A549 (cell line): ENCODE measurements at regions not wholly inside any gene's neighbourhood (a gene's known extent, or its start where the extent isn't known, plus 50 kb on each side); places are given as distances from the start of the nearest gene placed in this dataset.

ENCODE experiments used
- ATAC-seq, 2 experiments: fragments of 200-7000 bp in 1 of 2; fragments of >200 bp in 1 of 2; cut with Nextera tagmentation in 1 of 2; cut with Tn5 transposase in 1 of 2; 3 replicates each; pipeline versions ENCODE4 v1.8.0 to v1.9.1; 2018 to 2020; ENCODE audit warnings: mild to moderate bottlenecking in 1 of 2, moderate library complexity in 1 of 2
- CTCF ChIA-PET: fragments of 300-600 bp; sonication (Branson Sonifier 250); formaldehyde crosslinking; extraction: SDS; loops from one replicate; lab custom pipeline; 2021; ENCODE audit warnings: antibody characterized with exemption, inconsistent platforms; lab: Yijun Ruan, JAX
- POLR2A ChIA-PET: fragments of 350-600 bp; formaldehyde crosslinking; extraction: SDS; loops from one replicate; lab custom pipeline; 2021; ENCODE audit warnings: antibody characterized with exemption, inconsistent platforms; lab: Yijun Ruan, JAX
- DNase-seq, 2 experiments: peaks; one replicate each; pipeline versions ENCODE4 v3.0.0 to v3.0.0-alpha.2; 2011 to 2016; ENCODE audit warnings: low read depth in 1 of 2, low spot score in 1 of 2
- FAIRE-seq: peaks from 2 replicates; lab custom pipeline; 2011; peaks lifted over from hg19 to GRCh38; lab: Jason Lieb, UNC
- H3K27ac ChIP-seq, 2 experiments: fragments of >200 bp; sonication (Bioruptor Twin); formaldehyde crosslinking; 3 replicates each; pipeline ENCODE4 v1.5.1; 2016 to 2017
- H3K4me1 ChIP-seq: fragments of >200 bp; sonication (Bioruptor Twin); formaldehyde crosslinking; 3 replicates; pipeline ENCODE4 v1.6.1; 2016
- H3K4me2 ChIP-seq: fragments of >200 bp; sonication (Bioruptor Twin); formaldehyde crosslinking; 3 replicates; pipeline ENCODE4 v1.6.1; 2016
- H3K4me3 ChIP-seq: fragments of >200 bp; sonication (Bioruptor Twin); formaldehyde crosslinking; 3 replicates; pipeline ENCODE4 v1.5.1; 2016
- H3K9me3 ChIP-seq: fragments of >200 bp; sonication (Bioruptor Twin); formaldehyde crosslinking; 3 replicates; pipeline ENCODE4 v1.6.1; 2016
- CBX2 ChIP-seq: fragments of 200-600 bp; sonication (generic); IDR thresholded peaks from 2 replicates; pipeline ENCODE4 v1.6.1; 2016; ENCODE audit warnings: low read depth, mild to moderate bottlenecking, borderline replicate concordance
- CHD2 ChIP-seq: fragments of 150-350 bp; IDR thresholded peaks from 2 replicates; pipeline ENCODE4 v1.6.1; 2014; ENCODE audit warnings: low read length; ENCODE audit not compliant: partially characterized antibody
- EHF ChIP-seq: fragments of 250-450 bp; sonication (Bioruptor Pico); IDR thresholded peaks from 2 replicates; pipeline ENCODE4 v1.5.0; 2020; ENCODE audit warnings: mild to moderate bottlenecking
- EHMT2 ChIP-seq: fragments of 200-600 bp; sonication (generic); IDR thresholded peaks from 2 replicates; pipeline ENCODE4 v1.6.1; 2016; ENCODE audit warnings: antibody characterized with exemption, low read depth, mild to moderate bottlenecking, moderate library complexity
- FOSL2 ChIP-seq, 2 experiments: fragments of 450-650 bp in 1 of 2; fragments of >200 bp in 1 of 2; sonication (Bioruptor Twin) in 1 of 2; formaldehyde crosslinking; IDR thresholded peaks; 2 replicates each; pipeline versions ENCODE4 v1.5.0 to v1.6.1; 2016 to 2020; ENCODE audit warnings: mild to moderate bottlenecking in 1 of 2, moderate library complexity in 1 of 2
- HOXA7 ChIP-seq: fragments of 250-450 bp; sonication (Bioruptor Pico); IDR thresholded peaks from 2 replicates; pipeline ENCODE4 v1.5.0; 2020; ENCODE audit warnings: mild to moderate bottlenecking, moderate library complexity
- HOXB5 ChIP-seq: fragments of 250-450 bp; sonication (Bioruptor Pico); IDR thresholded peaks from 2 replicates; pipeline ENCODE4 v1.5.0; 2020; ENCODE audit warnings: mild to moderate bottlenecking, moderate library complexity
- JUN ChIP-seq, 2 experiments: fragments of >200 bp; sonication (Bioruptor Twin); formaldehyde crosslinking; IDR thresholded peaks; 2 replicates in 1 of 2; 3 replicates in 1 of 2; pipeline ENCODE4 v1.6.1; 2016 to 2017
- KDM1A ChIP-seq: fragments of 200-600 bp; sonication (generic); IDR thresholded peaks from 2 replicates; pipeline ENCODE4 v1.6.1; 2016; ENCODE audit warnings: low read depth, mild to moderate bottlenecking
- MAFK ChIP-seq: fragments of 450-650 bp; IDR thresholded peaks from 2 replicates; pipeline ENCODE4 v1.6.1; 2014; ENCODE audit not compliant: partially characterized antibody
- MAZ ChIP-seq: fragments of 150-350 bp; IDR thresholded peaks from 2 replicates; pipeline ENCODE4 v1.6.1; 2014; ENCODE audit warnings: antibody characterized with exemption, low read depth, low read length, borderline replicate concordance
- MYC ChIP-seq: IDR thresholded peaks from 2 replicates; pipeline ENCODE4 v1.6.1; 2012; ENCODE audit warnings: mild to moderate bottlenecking, inconsistent platforms, low read length, improper control_type of control experiment, borderline replicate concordance
- NPAS2 ChIP-seq: fragments of 250-450 bp; sonication (Bioruptor Pico); IDR thresholded peaks from 2 replicates; pipeline ENCODE4 v1.8.0; 2022; ENCODE audit warnings: mild to moderate bottlenecking, moderate library complexity, borderline replicate concordance
- NR3C1 ChIP-seq: fragments of >200 bp; sonication (Bioruptor Twin); formaldehyde crosslinking; IDR thresholded peaks from 3 replicates; pipeline ENCODE4 v1.6.1; 2017
- POLR2AphosphoS2 ChIP-seq: conservative IDR thresholded peaks from 2 replicates; pipeline ENCODE4 v1.6.1; 2012; ENCODE audit warnings: low read length, improper control_type of control experiment, inconsistent platforms
- RAD21 ChIP-seq, 2 experiments: fragments of >200 bp in 1 of 2; sonication (Bioruptor Twin) in 1 of 2; formaldehyde crosslinking in 1 of 2; IDR thresholded peaks in 1 of 2; conservative IDR thresholded peaks in 1 of 2; 2 replicates in 1 of 2; 3 replicates in 1 of 2; pipeline ENCODE4 v1.6.1; 2012 to 2018; ENCODE audit warnings: inconsistent platforms in 1 of 2
- RCOR1 ChIP-seq: fragments of 150-350 bp; IDR thresholded peaks from 2 replicates; pipeline ENCODE4 v1.6.1; 2014; ENCODE audit warnings: antibody characterized with exemption, low read length, low read depth
- RNF2 ChIP-seq: fragments of 200-600 bp; sonication (generic); IDR thresholded peaks from 2 replicates; pipeline ENCODE4 v1.6.1; 2016; ENCODE audit warnings: low read depth, mild to moderate bottlenecking, antibody characterized with exemption, moderate library complexity, borderline replicate concordance
- SREBF2 ChIP-seq: fragments of 450-650 bp; IDR thresholded peaks from 2 replicates; pipeline ENCODE4 v1.6.1; 2014; ENCODE audit warnings: mild to moderate bottlenecking, moderate library complexity
- TFCP2L1 ChIP-seq: fragments of 250-450 bp; sonication (Bioruptor Pico); IDR thresholded peaks from 2 replicates; pipeline ENCODE4 v1.5.0; 2021; ENCODE audit warnings: mild to moderate bottlenecking
- TP53 ChIP-seq: fragments of 250-450 bp; sonication (Bioruptor Pico); IDR thresholded peaks from 2 replicates; pipeline ENCODE4 v1.5.0; 2021; ENCODE audit warnings: mild to moderate bottlenecking, moderate library complexity
- WGBS: methylation state at CpG from one replicate; pipeline ENCODE4 v1.1.6; 2017; ENCODE audit errors: missing lambda C conversion rate; 5-methylcytosine and 5-hydroxymethylcytosine counted together
- TF ChIP-seq, protein P1 (sequence below): fragments of 150-350 bp; IDR thresholded peaks from 2 replicates; pipeline ENCODE4 v1.6.1; 2014; ENCODE audit warnings: low read depth, mild to moderate bottlenecking, low read length
- TF ChIP-seq, protein P2 (sequence below): IDR thresholded peaks from 2 replicates; pipeline ENCODE4 v1.6.1; 2012
- TF ChIP-seq, protein P3 (sequence below): fragments of >200 bp; sonication (Bioruptor Twin); formaldehyde crosslinking; IDR thresholded peaks from 3 replicates; pipeline ENCODE4 v1.6.1; 2016

DNA sequence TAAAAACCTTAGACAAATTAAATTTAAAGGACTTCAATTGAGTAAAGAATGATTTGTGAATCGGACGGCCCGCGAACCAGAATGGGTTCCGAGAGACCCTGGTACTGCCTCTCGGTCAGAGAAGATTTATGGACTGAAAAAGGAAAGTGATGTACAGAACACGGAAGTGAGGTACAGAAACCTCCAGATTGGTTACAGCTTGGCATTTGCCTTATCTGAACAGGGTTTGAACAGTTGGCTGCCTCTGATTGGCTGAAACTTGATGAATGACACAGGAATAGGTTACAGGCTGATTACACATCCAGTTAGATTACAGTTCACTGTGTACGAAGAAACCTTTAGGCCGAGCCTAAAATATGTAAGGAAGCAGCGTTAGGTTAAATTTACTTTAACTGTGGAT is 156.5 kb upstream of the EGFLAM start:
- POLR2A ChIA-PET: no interaction called here
- ATAC-seq: no peak
- Histone ChIP-seq H3K4me2 (no peak overlapping the region), H3K27ac (no peak overlapping the region), H3K9me3 (no peaks in the 10 kb centered on the region), H3K4me1 (no peaks in the 10 kb centered on the region), H3K4me3 (no peak overlapping the region)
- no peak for TF ChIP-seq HOXA7
- TF ChIP-seq CBX2: no peak
- TF ChIP-seq CHD2: no peak
- no peak for TF ChIP-seq KDM1A
- TF ChIP-seq TFCP2L1 (CRISPR knock-in tag): no peak
- no peak for TF ChIP-seq RAD21 (conservative IDR thresholded peaks at IDR 0.05 in 1 of 2, IDR thresholded peaks at IDR 0.05 in 1 of 2)
- no peak for TF ChIP-seq NPAS2 (CRISPR knock-in tag)
- TF ChIP-seq HOXB5 (CRISPR knock-in tag): no peak
- no peak for TF ChIP-seq EHF
- TF ChIP-seq FOSL2 (IDR thresholded peaks at IDR 0.05): no peak
- TF ChIP-seq FOSL2 (CRISPR knock-in tag; IDR thresholded peaks at IDR 0.05): no peak
- no peak for TF ChIP-seq JUN (IDR thresholded peaks at IDR 0.05)
- TF ChIP-seq MAZ: no peak
- no peak for TF ChIP-seq MAFK
- no peak for TF ChIP-seq EHMT2
- TF ChIP-seq, protein P1, sequence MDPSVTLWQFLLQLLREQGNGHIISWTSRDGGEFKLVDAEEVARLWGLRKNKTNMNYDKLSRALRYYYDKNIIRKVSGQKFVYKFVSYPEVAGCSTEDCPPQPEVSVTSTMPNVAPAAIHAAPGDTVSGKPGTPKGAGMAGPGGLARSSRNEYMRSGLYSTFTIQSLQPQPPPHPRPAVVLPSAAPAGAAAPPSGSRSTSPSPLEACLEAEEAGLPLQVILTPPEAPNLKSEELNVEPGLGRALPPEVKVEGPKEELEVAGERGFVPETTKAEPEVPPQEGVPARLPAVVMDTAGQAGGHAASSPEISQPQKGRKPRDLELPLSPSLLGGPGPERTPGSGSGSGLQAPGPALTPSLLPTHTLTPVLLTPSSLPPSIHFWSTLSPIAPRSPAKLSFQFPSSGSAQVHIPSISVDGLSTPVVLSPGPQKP: no peak
- TF ChIP-seq SREBF2: no peak
- DNase-seq: no peak
- CTCF ChIA-PET: no interaction called here
- WGBS: 79% methylated on average over 10 of the region's 10 CpGs
- FAIRE-seq: no peak

DNA sequence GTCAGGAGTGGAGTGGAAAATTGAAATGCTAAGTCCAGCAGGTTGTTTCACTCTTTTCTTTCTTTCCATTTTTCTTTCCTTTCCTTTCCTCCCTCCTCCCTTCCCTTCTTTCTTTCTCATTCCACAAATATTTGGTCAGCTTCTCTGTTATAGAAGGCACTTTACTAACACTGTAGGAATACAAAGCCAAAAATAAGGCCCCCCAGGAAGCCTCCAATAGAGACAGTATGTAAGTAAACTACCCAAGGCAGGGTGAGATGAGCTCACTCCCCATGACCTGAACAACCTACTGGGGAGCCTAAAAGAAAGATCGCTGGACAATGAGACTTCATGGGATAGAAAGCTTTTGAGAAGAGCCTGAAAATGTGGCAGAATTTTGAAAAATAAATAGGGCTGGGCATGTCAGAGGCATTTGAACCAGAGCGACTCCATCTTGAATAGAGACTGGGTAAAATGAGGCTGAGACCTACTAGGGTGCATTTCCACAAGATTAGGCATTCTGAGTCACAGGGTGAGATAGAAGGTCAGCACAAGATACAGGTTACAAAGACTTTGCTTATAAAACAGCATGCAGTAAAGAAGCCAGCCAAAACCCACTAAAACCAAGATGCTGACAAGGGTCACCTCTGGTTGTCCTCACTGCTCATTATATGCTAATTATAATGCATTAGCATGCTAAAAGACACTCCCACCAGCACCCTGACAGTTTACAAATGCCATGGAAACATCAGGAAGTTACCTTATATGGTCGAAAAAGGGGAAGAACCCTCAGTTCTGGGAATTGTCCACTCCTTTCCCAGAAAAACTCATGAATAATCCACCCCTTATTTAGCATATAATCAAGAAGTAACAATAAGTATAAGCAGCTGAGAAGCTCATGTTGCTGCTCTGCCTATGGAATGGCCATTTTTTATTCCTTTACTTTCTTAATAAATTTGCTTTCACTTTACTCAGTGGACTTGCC is 158.9 kb upstream of the EGFLAM start:
- FAIRE-seq (no peak), ATAC-seq (no peak)
- H3K4me3 ChIP-seq: no peak overlapping the region
- CTCF ChIA-PET: no interaction called here
- TF ChIP-seq MYC: no peak
- TF ChIP-seq, protein P1: no peak
- TF ChIP-seq NR3C1: no peak
- no peak for TF ChIP-seq JUN (IDR thresholded peaks at IDR 0.05)
- TF ChIP-seq CHD2: no peak
- TF ChIP-seq RNF2: no peak
- TF ChIP-seq RCOR1: no peak
- no peak for TF ChIP-seq TP53 (CRISPR knock-in tag)
- TF ChIP-seq POLR2AphosphoS2: no peak
- no peak for TF ChIP-seq MAFK
- TF ChIP-seq FOSL2 (IDR thresholded peaks at IDR 0.05): no peak
- TF ChIP-seq FOSL2 (CRISPR knock-in tag; IDR thresholded peaks at IDR 0.05): no peak
- TF ChIP-seq KDM1A: no peak
- no peak for TF ChIP-seq NPAS2 (CRISPR knock-in tag)
- no peak for TF ChIP-seq HOXA7
- TF ChIP-seq, protein P2, sequence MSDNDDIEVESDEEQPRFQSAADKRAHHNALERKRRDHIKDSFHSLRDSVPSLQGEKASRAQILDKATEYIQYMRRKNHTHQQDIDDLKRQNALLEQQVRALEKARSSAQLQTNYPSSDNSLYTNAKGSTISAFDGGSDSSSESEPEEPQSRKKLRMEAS: no peak
- TF ChIP-seq, protein P3, sequence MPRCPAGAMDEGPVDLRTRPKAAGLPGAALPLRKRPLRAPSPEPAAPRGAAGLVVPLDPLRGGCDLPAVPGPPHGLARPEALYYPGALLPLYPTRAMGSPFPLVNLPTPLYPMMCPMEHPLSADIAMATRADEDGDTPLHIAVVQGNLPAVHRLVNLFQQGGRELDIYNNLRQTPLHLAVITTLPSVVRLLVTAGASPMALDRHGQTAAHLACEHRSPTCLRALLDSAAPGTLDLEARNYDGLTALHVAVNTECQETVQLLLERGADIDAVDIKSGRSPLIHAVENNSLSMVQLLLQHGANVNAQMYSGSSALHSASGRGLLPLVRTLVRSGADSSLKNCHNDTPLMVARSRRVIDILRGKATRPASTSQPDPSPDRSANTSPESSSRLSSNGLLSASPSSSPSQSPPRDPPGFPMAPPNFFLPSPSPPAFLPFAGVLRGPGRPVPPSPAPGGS: no peak
- TF ChIP-seq, all 56 proteins: peak for 0
- WGBS: 22% methylated on average over 3 of the region's 3 CpGs
- no peak for DNase-seq
- no peaks in the 10 kb centered on the region for H3K9me3 ChIP-seq
- H3K27ac ChIP-seq: no peak overlapping the region
- H3K4me1 ChIP-seq: no peaks in the 10 kb centered on the region
- POLR2A ChIA-PET: no interaction called here
- H3K4me2 ChIP-seq: no peak overlapping the region
